VCaP (cell line): ENCODE measurements at regions not wholly inside any gene's neighbourhood (a gene's known extent, or its start where the extent isn't known, plus 50 kb on each side); places are given as distances from the start of the nearest gene placed in this dataset.

ENCODE experiments used
- H3K27ac ChIP-seq: fragments of 450-650 bp; 2 replicates; pipeline ENCODE4 v1.5.1; 2017
- TF ChIP-seq, protein P1 (sequence below): fragments of 450-650 bp; conservative IDR thresholded peaks from 2 replicates; pipeline ENCODE4 v1.5.1; 2017; ENCODE audit warnings: mild to moderate bottlenecking, moderate library complexity

DNA sequence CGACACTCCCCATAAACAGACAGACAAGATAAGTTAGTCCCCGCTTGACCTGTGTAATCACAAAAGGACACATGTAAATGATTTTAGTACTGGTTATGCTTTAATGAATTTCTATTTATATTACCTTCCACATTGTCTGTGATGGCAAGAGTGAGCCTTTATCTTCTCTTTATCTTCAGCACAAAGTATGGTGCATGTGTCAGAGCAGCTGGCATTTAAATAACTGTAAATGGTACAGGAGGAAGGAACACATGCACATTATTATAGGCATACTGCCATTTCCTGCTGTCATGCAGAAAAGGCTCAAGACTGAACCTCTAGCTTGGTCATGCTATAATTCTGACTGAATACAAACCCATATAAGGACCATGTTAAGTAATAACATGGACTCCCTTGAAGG lies 1342.7 kb upstream of the TENM4 start:
- H3K27ac ChIP-seq, result peak overlapping the region; percentile 53
- TF ChIP-seq, protein P1, sequence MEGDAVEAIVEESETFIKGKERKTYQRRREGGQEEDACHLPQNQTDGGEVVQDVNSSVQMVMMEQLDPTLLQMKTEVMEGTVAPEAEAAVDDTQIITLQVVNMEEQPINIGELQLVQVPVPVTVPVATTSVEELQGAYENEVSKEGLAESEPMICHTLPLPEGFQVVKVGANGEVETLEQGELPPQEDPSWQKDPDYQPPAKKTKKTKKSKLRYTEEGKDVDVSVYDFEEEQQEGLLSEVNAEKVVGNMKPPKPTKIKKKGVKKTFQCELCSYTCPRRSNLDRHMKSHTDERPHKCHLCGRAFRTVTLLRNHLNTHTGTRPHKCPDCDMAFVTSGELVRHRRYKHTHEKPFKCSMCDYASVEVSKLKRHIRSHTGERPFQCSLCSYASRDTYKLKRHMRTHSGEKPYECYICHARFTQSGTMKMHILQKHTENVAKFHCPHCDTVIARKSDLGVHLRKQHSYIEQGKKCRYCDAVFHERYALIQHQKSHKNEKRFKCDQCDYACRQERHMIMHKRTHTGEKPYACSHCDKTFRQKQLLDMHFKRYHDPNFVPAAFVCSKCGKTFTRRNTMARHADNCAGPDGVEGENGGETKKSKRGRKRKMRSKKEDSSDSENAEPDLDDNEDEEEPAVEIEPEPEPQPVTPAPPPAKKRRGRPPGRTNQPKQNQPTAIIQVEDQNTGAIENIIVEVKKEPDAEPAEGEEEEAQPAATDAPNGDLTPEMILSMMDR, result no peak

DNA sequence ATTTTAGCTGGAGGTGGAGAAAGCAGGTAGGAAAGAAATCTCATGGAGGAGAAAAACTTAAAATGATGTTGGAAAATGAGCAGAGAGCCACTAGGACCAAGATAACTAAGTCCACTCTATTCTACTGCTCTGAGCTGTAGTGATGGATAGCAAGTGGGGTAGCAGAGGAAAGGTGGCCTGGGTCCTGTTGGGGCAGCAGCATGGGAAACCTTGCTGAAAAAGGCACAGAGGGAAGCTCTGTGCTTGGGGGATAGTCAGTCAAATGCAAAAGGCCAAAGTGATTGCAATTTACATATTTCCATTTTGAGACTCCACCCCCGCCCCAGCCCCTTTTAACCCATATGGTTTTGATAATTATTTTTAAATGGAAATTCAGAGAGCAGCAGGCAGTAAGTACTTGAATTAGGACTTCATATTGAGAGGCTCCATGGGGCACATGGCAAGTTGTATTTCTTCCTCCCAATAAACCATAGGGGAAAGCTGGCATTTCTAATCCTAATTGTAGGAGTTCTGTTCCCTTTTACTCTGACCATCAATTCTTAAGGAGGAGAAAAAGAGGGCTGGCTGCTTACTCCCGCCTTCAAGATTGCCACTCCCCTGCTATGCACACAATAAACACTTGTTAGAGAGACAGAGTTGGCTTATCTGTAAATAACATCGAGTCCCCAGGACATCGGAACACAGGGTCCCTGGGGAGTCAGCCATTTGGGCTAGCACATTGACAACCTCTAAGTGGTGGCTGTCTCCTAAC lies 1341.5 kb upstream of the TENM4 start:
- H3K27ac ChIP-seq, result peak overlapping the region; percentile 53
- TF ChIP-seq, protein P1, result no peak

DNA sequence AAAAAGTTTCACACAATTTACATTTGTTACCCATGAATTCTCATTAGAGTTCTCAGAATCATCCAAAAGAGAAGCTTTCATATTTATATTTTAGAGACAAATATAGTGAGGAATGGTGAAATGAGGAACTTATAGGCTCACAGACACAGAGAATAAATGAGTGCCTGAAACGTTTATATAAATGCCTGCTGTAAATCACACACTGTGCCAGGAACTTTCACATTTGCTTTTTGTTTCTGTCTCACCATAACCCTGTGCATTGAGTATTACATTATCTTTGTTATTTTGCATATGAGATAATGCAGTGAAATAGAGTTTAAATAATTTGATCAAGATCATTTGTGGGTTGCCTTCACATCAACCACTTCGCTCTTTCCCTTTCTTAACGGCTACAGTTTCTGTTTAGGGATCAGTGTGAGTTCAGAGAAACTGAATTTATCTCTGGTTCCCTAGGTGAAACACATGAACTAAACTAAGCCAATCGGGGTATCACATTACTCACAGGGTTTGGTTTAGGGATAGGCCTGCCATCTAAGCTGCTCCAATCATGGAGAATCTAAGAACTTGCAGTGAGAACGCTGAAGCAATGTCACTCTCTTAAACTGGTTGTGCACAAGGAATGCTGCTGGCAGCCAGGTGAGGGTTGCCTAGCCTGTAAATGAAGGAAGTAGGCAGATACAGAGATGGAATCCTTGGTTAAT lies 1339.2 kb upstream of the TENM4 start:
- peak overlapping the region; percentile 34 for H3K27ac ChIP-seq
- TF ChIP-seq, protein P1, result no peak

DNA sequence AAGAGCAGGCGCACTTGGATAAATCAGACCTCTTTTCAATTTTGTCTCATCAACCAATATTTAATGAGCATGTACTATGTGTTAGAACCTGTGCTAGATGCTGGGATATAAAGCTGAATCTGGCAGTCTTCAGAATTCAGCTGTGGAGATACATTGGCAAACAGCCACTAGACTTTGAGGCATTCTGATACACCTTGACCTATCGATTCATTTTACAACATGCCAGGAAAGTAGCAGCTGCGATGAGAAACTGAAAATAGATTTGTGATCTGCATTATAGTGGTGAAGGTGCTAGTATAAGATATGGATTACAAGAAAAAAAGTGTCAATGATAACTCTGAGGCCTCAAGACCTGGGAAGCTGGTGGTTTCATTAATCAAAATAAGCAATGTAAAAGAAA lies 1338.1 kb upstream of the TENM4 start:
- peak overlapping the region; percentile 34 for H3K27ac ChIP-seq
- TF ChIP-seq, protein P1, result no peak

DNA sequence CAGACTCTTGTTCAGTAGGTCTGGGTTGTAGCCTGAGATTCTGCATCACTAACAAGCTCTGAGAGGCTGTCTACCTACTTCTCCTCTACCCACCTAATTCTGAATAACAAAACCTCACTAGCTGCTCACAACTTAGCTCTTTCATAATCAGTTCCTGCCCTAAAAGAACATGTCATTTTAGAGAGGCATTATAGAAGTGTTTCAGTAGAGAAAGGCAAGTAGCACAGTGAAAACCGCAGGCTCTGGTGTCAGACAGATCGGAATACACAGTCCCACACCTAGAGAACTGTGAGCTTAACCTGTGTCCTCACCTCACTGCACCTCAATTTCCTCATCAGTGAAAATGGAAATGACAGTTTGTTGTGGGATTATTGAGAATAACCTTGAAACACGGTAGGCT lies 1337.6 kb upstream of the TENM4 start:
- no peak overlapping the region for H3K27ac ChIP-seq

DNA sequence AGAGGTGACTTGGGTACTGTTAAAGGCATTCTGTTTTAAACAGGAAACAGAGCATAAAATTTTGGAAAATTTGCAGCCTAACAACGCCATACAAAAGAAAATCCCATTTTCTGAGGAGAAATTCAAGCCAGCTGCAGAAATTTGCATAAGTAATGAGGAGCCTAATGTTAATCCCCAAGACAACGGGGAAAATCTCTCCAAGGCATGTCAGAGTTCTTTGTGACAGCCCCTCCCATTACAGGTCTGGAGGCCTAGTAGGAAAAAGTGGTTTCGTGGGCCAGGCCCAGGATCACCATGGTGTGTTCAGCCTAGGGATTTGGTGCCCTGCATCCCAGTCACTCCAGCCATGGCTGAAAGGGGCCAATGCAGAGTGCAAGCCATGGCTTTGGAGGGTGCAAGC lies 1333.1 kb upstream of the TENM4 start:
- TF ChIP-seq, protein P1, result no peak
- H3K27ac ChIP-seq, result no peak overlapping the region

More for the DNA sequence above, 1337.6 kb upstream of the TENM4 start:
- TF ChIP-seq, protein P1, result no peak

DNA sequence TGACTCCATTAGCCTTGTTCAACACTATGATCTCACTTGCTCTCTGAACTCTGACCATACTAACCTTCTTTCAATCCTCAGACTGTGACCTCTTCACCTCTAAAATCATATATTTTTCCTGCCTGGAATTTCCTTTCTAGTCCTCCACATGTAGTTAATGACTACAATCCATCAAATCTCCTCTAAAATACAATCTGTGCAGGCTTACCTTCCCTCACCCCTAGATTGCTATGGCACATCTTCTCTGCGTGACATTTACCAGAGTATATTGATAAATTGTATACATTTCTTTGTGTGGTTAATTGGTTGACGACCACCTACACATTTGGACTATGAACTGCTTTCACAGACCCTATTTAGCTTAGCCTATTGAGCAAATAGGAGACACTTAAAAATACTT lies 1330.2 kb upstream of the TENM4 start:
- TF ChIP-seq, protein P1, result no peak
- H3K27ac ChIP-seq, result no peak overlapping the region
